Colonic mucosa (tissue), 4 donors: ENCODE measurements at regions not wholly inside any gene's neighbourhood (a gene's known extent, or its start where the extent isn't known, plus 50 kb on each side); places are given as distances from the start of the nearest gene placed in this dataset.
"Not testable (repeated sequence)": the region's sequence is repeated elsewhere in the genome, so short reads cannot be mapped to it uniquely, and the experiment has no call there.

Experiments used
- DNase-seq: peaks from one replicate; pipeline ENCODE4 v3.0.0-alpha.2; 2020
- H3K27ac ChIP-seq: fragments of 200-600 bp; one replicate; pipeline ENCODE4 v1.8.0; 2021
- H3K27me3 ChIP-seq: fragments of 200-600 bp; one replicate; pipeline ENCODE4 v1.8.0; 2021
- H3K36me3 ChIP-seq: fragments of 200-600 bp; one replicate; pipeline ENCODE4 v1.8.0; 2021
- H3K4me1 ChIP-seq: fragments of 200-600 bp; one replicate; pipeline ENCODE4 v1.8.0; 2021; ENCODE audit warnings: mild to moderate bottlenecking
- H3K4me3 ChIP-seq: fragments of 200-600 bp; one replicate; pipeline ENCODE4 v1.8.0; 2021
- H3K9ac ChIP-seq, 2 donors: one replicate each; pipeline ENCODE4 v1.7.0; 2013; ENCODE audit warnings: control low read depth in 2 of 2, low read depth in 2 of 2, low read length in 2 of 2
- H3K9me3 ChIP-seq: fragments of 200-600 bp; one replicate; pipeline ENCODE4 v1.8.0; 2021
- intact Hi-C: fragments of 100-400 bp; cut with DNase I; formaldehyde crosslinking; loops from one replicate; pipeline ENCODE4 v1.14.1; 2022
- TF ChIP-seq, protein P1 (sequence below): fragments of 200-600 bp; IDR thresholded peaks from one replicate; pipeline ENCODE4 v1.8.0; 2022; ENCODE audit warnings: antibody characterized with exemption, mild to moderate bottlenecking
- donor health status: healthy.
- donor health status: DM: no; HTN: no; CAD: no.
- donor health status: DM: no; HTN: no; CAD: no.

DNA sequence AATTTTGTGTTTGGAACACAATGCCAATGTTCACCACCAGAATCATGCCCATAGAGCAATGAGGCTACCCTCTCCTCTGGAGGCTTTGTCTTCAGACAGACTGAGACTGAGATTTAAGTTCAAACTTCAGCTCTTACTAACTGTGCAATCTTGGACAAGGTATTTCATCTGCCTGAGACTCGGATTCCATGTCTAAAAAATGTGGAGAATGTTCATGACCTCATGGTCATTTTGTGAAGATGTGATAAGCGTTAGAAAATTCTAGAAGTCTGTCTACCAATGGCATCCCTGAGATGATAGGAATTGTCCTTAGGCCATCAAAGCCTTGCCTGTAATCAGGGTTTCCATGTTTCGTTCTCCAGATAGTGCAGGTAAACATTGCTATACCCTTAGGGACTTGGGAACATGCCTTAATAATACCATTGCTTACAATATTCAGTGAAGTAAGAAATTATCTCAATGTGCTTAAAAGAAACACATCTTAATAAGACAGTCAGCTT is 388.2 kb upstream of the MAF start:
- H3K9me3 ChIP-seq, result no peaks in the 10 kb centered on the region
- H3K27me3 ChIP-seq, result no peaks in the 10 kb centered on the region
- H3K4me3 ChIP-seq, result no peak overlapping the region
- no peaks in the 10 kb centered on the region for H3K36me3 ChIP-seq
- intact Hi-C loops, result no loop called here
- TF ChIP-seq, protein P1, sequence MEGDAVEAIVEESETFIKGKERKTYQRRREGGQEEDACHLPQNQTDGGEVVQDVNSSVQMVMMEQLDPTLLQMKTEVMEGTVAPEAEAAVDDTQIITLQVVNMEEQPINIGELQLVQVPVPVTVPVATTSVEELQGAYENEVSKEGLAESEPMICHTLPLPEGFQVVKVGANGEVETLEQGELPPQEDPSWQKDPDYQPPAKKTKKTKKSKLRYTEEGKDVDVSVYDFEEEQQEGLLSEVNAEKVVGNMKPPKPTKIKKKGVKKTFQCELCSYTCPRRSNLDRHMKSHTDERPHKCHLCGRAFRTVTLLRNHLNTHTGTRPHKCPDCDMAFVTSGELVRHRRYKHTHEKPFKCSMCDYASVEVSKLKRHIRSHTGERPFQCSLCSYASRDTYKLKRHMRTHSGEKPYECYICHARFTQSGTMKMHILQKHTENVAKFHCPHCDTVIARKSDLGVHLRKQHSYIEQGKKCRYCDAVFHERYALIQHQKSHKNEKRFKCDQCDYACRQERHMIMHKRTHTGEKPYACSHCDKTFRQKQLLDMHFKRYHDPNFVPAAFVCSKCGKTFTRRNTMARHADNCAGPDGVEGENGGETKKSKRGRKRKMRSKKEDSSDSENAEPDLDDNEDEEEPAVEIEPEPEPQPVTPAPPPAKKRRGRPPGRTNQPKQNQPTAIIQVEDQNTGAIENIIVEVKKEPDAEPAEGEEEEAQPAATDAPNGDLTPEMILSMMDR, result no peak
- H3K4me1 ChIP-seq, result no peaks in the 10 kb centered on the region
- H3K27ac ChIP-seq, result no peak overlapping the region
- DNase-seq, result no peak
- H3K9ac ChIP-seq, result no peak overlapping the region

DNA sequence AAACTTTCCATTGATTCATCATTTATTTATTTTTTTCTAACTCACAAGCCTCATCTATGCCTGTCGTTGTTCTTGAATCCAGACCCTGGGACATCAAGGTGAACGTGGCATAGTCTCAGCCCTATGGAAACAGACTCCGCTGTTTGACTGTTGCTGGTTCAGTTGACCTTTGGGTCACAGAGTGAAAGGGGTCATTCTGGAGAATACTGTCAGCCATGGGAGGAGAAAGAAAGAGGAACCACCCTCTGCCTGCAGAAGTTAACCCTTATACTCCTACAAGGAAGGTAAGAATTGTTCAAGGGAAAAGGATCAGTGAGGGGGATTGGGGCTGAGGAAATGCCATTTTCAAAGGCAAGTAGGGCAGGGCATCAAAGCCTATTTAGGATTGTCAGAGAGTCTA is 387.6 kb upstream of the MAF start:
- H3K4me1 ChIP-seq, result no peaks in the 10 kb centered on the region
- no peaks in the 10 kb centered on the region for H3K27me3 ChIP-seq
- no peak overlapping the region for H3K9ac ChIP-seq
- intact Hi-C loops, result no loop called here
- H3K27ac ChIP-seq, result no peak overlapping the region
- H3K9me3 ChIP-seq, result no peaks in the 10 kb centered on the region
- H3K36me3 ChIP-seq, result no peaks in the 10 kb centered on the region
- no peak overlapping the region for H3K4me3 ChIP-seq
- DNase-seq, result no peak
- TF ChIP-seq, protein P1, result no peak

DNA sequence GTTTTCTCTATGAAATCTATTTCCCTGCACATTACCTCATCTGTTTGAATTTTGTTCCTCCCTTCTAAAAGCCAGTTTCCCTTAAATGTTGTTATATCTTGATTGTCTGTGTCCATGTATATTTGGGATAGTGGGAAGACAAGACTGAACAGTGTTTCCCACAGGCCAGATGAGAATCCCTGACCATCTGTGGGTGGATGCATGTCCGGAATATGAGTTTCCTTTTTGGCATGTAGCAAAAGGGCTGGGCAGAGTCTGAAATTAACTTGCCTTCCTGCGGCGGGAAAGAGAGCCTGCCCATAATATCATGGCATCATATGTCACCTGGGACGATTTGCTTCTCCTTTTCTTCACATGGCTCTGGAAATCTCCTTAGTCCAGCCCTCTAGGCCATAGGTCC is 385.8 kb upstream of the MAF start:
- no peak for DNase-seq
- Histone ChIP-seq H3K9ac (no peak overlapping the region), H3K4me3 (no peak overlapping the region), H3K27ac (no peak overlapping the region), H3K36me3 (no peaks in the 10 kb centered on the region), H3K4me1 (no peaks in the 10 kb centered on the region), H3K9me3 (no peaks in the 10 kb centered on the region), H3K27me3 (no peaks in the 10 kb centered on the region)
- intact Hi-C loops, result no loop called here
- TF ChIP-seq, protein P1, result no peak

DNA sequence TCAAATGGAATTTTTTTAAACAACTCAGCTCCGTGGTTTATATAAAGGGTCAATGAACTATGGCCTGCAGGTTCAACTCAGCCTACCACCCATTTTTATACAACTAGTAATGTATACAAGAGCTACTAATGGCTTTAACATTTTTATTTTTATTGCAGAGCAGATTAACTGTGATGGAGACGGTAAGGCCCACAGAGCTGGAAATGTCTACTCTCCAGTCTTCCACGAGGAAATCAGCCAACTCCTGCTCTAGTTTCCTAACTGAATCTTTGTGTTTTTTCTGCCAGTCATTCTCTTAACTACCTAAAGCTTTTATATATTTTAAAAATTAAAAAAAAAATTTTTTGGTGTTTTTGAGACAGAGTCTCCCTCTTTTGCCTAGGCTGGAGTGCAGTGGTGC is 385.1 kb upstream of the MAF start:
- Histone ChIP-seq H3K27ac (no peak overlapping the region), H3K9ac (no peak overlapping the region), H3K4me3 (no peak overlapping the region), H3K9me3 (no peaks in the 10 kb centered on the region), H3K27me3 (no peaks in the 10 kb centered on the region), H3K4me1 (no peaks in the 10 kb centered on the region), H3K36me3 (no peaks in the 10 kb centered on the region)
- TF ChIP-seq, protein P1, result no peak
- intact Hi-C loops, result no loop called here
- no peak for DNase-seq

DNA sequence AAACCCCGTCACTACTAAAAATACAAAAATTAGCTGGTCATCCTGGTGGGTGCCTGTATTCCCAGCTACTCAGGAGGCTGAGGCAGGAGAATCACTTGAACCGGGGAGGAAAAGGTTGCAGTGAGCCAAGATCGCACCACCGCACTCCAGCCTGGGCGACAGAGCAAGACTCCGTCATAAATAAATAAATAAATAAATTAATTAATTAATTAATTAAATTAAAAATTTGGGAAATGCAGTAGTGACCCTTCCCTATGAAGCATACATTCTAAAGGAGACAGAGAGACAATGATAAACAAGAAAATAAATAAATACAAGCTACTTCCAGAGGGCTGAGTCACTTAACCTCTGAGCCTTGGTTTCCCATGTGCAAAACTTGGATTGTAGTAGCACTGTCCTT is 383.6 kb upstream of the MAF start:
- H3K27ac ChIP-seq, H3K9me3 ChIP-seq, H3K4me1 ChIP-seq, H3K4me3 ChIP-seq, H3K9ac ChIP-seq, DNase-seq, intact Hi-C loops, H3K36me3 ChIP-seq, H3K27me3 ChIP-seq: not testable (repeated sequence)

DNA sequence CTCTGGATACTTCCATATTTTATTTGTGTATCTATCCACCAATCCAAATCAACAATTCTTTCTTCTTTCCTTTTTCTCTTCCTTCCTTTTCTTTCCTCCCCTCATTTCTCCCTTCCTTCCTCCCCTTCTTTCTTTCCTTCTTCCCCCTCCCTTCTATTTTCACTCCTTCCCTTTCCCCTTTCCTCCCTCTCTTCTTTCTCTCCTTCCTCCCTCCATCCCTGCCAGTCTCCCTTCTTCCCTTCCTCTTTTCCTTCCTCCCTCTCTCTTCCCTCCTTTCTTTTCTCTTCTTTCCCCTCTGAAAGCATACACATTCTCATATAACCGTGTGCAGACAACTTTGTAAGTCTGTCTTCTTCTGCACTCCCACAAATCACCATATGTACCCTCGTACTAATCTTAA is 382.3 kb upstream of the MAF start:
- intact Hi-C loops, result no loop called here
- no peaks in the 10 kb centered on the region for H3K27me3 ChIP-seq
- TF ChIP-seq, protein P1, result no peak

More for the DNA sequence above, 382.3 kb upstream of the MAF start:
- Histone ChIP-seq H3K4me1 (no peaks in the 10 kb centered on the region), H3K9me3 (no peaks in the 10 kb centered on the region), H3K36me3 (no peaks in the 10 kb centered on the region), H3K9ac (no peak overlapping the region), H3K27ac (no peak overlapping the region), H3K4me3 (no peak overlapping the region)
- DNase-seq, result no peak
